ENCODE measurements at regions not wholly inside any gene's neighbourhood (a gene's known extent, or its start where the extent isn't known, plus 50 kb on each side); places are given as distances from the start of the nearest gene placed in this dataset.
"Not testable (repeated sequence)": the region's sequence is repeated elsewhere in the genome, so short reads cannot be mapped to it uniquely, and the experiment has no call there.

GRCh38 chr3:74420538-74421124, 193.8 kb downstream of the CNTN3 start:
- DNase-seq (ENCODE audit: low read depth): no peak

DNA sequence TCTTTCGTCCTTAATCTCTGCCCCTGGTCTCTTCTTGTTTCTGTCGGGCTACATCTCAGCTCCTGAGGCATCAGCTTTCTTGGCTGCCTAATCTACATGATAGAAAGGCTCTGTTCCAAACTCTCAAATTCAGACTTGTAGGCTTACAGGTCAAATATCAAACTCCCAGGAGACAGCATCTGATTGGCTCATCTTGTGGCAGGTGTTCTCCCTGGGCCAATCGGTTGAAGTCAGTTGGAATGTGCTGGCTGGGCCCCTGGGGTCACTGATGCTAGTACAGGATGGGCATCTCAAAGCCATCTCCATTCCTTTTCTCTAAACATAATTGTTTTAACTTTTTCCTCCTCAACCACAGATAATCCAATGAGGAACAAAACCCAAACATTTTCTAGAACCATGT, 198.7 kb downstream of the CNTN3 start:
- no peak for DNase-seq (ENCODE audit: low read depth)

DNA sequence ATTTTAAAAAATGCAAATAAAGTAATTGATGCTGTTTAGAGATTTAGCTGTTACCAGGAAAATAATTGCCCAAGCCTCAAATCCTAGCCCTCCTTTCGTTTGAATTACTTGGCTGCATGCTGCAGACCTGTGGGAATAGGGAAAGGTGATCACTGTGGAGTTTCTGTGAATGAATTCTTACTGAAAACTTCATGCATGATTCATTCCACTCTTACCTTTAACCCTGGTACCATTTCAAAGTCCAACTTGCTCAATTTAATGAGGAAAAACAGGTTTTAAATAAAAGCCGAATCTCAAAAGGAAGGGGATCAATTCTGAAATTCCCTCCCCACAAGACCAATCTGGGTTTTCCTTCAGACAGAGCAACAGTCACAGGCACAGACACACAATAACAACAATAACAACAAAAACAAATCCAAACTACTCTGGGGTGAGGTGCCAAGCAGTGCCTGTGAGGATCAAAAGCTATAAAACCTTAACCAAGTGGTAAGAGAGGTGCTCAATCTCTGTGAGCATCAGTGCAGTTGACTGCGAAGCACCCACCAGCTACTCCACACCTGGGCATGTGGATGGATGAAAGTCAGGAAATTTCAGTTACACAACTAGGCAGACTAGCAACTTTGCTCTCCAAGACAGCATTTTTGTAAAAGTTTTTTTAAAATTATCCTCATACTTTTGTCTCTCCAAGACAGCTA, 200.8 kb downstream of the CNTN3 start:
- no peak for DNase-seq (ENCODE audit: low read depth)

GRCh38 chr3:74410276-74410941, 204.1 kb downstream of the CNTN3 start:
- DNase-seq (ENCODE audit: low read depth): no peak

GRCh38 chr3:74409066-74409465, 205.4 kb downstream of the CNTN3 start:
- DNase-seq (ENCODE audit: low read depth): no peak

DNA sequence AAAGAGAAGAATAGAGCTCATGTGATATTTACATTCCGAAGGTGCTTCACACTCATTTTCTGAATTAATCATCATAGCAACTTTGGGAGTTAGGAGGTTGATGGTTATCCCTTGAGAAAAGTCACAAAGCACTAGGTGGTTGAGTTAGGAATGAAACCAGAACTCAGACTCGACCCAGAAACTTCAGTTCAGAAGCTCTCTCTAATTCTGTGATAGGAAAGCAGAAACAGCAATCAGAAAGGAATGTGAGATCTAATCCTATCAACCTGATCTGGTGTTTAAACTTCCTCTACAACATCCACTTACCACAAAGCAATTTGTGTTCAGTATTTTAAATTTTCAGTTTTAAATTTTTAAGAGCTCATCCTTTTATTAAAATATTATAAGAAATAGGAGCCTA, 211.2 kb downstream of the CNTN3 start:
- DNase-seq (ENCODE audit: low read depth): no peak

DNA sequence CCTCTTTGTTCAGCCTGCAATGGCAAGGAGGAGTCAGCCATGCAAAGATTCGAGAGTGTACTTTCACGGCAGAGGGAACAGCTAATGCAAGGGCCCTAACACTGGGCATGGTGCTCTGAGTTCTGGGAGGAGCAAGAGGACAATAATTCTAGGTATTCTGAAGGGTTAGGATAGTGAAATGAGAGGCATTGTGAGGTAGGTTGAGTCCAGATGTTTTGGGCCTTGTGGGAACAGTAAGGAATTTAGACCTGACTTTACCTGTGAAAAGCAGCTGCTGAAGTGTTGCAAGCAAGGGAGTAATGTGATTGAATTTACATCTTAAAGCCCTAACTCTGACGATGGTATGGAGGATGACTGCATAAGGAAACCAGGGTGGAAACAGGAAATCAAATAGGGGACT, 211.6 kb downstream of the CNTN3 start:
- no peak for DNase-seq (ENCODE audit: low read depth)

GRCh38 chr3:74393426-74393825, 221.0 kb downstream of the CNTN3 start:
- DNase-seq (ENCODE audit: low read depth): no peak

- peak; percentile 48 for DNase-seq (ENCODE audit: low read depth)
Measured at GRCh38 chr3:74390121-74390877, 224.2 kb downstream of the CNTN3 start.

DNA sequence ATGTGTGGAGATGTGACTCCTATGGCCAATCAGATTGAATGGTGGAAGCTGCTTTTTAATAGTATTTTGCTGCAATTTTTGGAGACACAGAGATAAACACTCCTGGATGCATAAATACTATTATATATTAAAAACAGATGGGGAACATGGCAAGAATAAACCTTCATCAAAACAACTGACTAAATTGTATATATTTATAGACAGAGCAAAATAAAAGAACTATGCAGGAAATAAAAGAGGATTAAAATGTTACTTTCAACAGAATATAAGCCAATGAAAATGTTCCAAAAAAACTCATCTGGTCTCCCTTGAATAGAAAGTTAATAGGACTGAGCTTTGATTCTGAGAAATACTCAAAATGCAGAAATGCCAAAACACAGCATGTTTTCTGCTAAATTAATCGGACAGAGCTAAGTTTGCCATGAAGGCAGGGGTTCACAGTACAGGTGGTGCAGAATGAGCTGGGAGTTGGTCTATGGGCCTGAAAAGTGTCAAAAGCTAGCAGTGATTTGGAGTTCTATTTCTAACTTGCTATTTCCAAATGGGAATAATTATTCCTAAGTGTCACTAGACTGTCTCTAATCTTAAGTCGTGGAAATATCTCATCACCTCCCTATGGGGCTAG, 227.2 kb downstream of the CNTN3 start:
- DNase-seq (ENCODE audit: low read depth): no peak

DNA sequence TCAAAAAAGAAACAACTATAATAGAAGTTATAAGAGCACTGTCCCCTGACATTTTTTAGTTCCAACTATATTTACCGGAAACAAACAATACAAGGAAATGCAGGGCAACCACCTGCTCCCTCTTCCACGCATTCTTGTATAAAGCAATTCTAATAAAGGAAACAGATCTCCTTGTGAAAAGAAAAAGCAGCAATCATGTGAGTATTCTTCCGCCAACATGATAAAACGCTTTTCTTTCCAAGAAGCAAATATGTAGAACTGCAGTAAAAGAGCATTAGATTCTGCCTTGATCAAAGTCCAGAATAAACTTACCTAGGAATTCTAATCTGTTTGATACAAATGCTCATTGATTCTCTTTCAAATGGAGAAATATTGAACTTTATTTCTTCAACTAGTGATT, 230.3 kb downstream of the CNTN3 start:
- no peak for DNase-seq (ENCODE audit: low read depth)

GRCh38 chr3:74377669-74378068, 236.8 kb downstream of the CNTN3 start:
- no peak for DNase-seq (ENCODE audit: low read depth)

GRCh38 chr3:74376323-74376722, 238.1 kb downstream of the CNTN3 start:
- not testable (repeated sequence) for DNase-seq (ENCODE audit: low read depth)

- DNase-seq (ENCODE audit: low read depth): no peak
Measured at GRCh38 chr3:74375653-74376052, 238.8 kb downstream of the CNTN3 start.

DNA sequence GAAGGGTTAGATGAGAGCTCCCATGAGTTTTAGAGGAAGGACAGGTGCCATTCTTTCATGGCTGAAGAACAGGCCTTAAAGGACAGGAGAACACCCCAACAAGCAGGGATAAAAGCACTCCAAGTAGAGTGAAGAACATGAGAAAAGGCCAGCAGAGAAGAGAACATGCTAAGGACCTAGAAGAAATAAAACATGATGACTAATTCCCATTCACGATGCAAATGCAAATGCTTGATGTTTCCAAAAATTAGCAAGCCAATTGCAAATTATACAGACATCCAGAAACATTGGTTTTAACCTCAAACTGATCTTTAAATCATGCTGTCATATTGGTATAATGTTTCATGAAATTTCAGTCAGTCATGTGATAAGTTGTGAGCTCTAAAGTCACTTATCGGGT, 241.7 kb downstream of the CNTN3 start:
- DNase-seq (ENCODE audit: low read depth): no peak

GRCh38 chr3:74370342-74370741, 244.1 kb downstream of the CNTN3 start:
- DNase-seq (ENCODE audit: low read depth): no peak

DNA sequence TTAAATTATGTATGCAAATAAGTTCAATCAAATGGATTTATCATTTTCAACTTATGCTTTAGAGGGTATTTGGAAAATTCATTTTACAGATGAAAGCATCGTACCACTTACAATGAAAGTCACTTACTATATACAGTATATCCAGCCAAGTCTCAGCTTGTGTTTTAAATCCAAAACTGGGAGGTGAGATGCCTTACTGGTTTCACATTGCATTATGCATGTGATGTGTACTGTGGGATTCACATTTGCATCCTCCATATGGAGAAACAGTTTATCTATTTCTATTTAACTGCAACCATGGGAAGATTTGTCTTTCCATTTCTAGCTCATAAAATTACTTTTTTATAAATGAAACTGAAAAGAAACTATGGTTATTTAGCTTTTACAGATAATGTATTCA, 248.1 kb downstream of the CNTN3 start:
- no peak for DNase-seq (ENCODE audit: low read depth)

DNA sequence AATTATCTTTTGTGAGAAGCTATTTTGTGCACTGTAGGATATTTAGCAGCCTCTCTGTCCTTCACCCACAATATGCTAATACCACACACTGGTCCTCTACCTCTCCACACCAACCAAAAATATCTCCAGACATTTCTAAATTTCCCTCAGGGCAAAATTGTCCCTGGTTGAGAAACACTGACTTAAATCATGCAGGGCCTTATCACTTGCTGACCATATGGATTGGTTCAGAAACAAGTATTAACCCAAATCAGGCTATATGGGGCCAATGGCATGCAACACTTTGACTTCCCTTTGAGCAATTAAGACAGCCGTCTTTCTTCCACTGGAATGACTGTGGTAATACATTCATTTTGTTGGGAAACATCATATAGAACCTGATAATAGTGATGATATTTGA, 251.1 kb downstream of the CNTN3 start:
- no peak for DNase-seq (ENCODE audit: low read depth)

- no peak for DNase-seq (ENCODE audit: low read depth)
Measured at GRCh38 chr3:74360406-74360805, 254.1 kb downstream of the CNTN3 start.

DNA sequence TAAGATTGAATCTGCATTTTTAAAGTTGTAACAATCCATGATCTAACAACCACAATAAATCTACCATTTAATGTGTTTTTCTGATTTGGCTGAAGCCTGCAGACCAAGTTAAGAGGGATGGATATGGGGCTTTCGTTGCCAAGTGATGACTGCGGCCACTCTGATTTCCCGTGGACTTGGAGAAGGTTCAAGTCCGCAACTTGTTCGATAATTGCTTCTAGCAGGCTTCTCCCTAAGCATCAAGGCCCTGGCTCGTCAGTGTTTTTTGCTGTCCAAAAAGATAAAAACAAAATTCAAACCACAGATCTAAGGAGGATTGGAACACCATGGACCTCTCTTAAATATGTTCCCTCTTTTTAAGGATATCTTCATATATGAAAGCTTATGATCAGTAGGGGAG, 256.6 kb downstream of the CNTN3 start:
- no peak for DNase-seq (ENCODE audit: low read depth)

GRCh38 chr3:74353039-74353438, 261.4 kb downstream of the CNTN3 start:
- DNase-seq (ENCODE audit: low read depth): no peak

DNA sequence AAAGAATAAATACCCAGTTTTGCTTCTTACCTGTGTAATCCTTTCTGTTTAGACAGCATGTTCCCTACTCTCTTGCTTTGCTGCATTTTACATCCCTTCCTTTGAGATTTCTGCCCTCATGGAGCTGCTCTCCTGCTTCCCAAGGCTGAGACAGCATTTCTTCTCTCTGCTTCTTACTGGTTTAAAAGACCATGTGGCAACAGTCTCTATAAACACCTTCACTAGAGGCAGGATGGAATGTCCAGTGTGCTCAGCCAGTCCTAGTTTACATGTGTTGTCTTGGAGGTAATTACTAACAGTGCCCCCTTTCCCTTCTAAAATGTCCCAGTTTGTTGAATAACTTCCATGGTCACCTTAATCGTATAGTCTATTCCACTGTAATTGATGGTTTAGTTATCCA, 262.3 kb downstream of the CNTN3 start:
- DNase-seq (ENCODE audit: low read depth): no peak

Data from GM04503 (cell line).